NCI-H2196 treated with DMSO at 0.1 percent for 48 hours (cell line): ENCODE measurements at regions not wholly inside any gene's neighbourhood (a gene's known extent, or its start where the extent isn't known, plus 50 kb on each side); places are given as distances from the start of the nearest gene placed in this dataset.
"Not testable (repeated sequence)": the region's sequence is repeated elsewhere in the genome, so short reads cannot be mapped to it uniquely, and the experiment has no call there.

ENCODE experiments used
- DNase-seq: peaks from one replicate; lab custom pipeline; 2025; ENCODE audit not compliant: unreplicated experiment; lab: John Stamatoyannopoulos, UW

DNA sequence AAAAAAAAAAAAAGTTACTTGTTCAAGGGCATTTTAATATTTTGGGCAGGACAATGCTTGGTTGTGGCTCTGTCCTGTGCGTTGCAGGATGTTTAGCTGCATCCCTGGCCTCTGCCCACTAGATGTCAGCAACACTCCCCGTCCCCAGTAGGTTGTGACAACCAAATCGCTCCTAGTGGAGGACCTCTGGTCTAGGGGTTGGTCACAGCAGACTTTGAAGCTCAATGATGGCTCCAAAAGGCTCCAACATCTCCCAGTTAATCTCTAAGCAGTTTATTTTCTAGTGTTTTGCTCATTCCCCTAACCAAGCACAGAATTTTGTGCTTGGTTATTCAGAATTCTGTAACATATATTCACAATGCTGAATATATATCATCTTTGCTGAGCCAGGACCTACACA lies 67.0 kb downstream of the CHRNA1 start:
- DNase-seq: peak; percentile 48

- no peak for DNase-seq
Observed at GRCh38 chr2:174694920-174695319, 69.4 kb downstream of the CHRNA1 start.

- no peak for DNase-seq
Observed at GRCh38 chr2:174694196-174694878, 69.9 kb downstream of the CHRNA1 start.

DNA sequence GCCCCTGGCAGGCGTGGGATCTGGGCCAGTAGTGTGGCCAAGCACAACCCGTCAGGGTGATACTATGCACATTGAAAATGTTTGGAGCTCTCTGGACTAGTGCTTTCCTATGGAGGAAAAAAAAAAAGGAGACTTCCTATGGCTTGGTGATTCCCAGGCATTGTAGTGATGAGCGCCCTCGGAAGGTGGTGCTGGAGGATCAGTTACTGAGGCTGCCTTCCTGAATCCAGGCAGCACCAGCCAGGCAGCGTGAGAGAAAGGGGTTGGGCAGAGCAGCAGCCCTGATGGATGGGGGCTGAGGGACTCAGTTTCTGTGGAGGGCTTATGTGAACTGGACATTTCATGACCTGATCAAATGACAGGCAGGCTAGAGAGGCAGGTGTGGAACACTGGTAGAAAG lies 70.9 kb downstream of the CHRNA1 start:
- no peak for DNase-seq

- DNase-seq: no peak
Observed at GRCh38 chr2:174692256-174692919, 71.9 kb downstream of the CHRNA1 start.

- DNase-seq: no peak
Observed at GRCh38 chr2:174691201-174691779, 73.0 kb downstream of the CHRNA1 start.

DNA sequence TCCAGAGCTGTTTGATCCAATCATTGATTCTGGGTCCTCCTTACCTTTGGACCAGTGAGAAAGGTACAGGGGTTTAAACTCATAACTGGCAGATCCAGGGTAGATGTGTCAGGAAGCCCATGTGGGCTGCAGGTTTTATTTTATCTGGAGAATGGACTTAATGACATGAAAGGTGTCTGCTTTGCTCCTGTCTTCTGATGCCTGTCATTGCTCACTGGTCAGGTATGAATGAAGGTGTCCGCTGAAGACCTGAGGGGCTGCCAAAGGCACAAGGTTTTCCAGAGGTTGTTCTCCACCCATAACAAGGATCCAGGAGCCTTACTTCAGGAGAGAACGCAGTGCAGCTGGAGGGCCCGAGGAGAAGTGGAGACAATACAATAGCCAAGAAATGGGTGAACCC lies 74.2 kb downstream of the CHRNA1 start:
- DNase-seq: no peak

GRCh38 chr2:174688079-174688478 lies 76.2 kb downstream of the CHRNA1 start:
- no peak for DNase-seq

DNA sequence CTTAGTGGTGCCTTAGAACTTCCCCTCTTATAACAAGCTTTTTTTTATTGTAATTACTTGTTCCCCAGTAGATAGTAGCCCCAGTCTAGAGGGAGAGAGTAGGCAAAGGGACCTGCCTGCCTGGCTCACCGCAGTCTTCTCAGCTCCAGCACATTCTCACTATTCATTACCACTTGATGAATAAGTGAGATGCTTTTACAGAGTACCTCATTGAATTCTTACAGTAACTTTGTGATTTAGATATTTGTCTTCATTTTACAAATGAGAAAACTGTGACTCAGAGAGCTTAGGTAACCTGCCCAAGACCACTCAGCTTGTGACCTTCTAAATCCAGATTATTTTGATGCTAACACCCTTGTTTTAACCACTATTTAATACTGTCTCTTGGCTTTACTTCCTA lies 77.8 kb downstream of the CHRNA1 start:
- no peak for DNase-seq

- DNase-seq: no peak
Observed at GRCh38 chr2:174683392-174683759, 80.9 kb downstream of the CHRNA1 start.

GRCh38 chr2:174682578-174683391 lies 81.5 kb downstream of the CHRNA1 start:
- peak; percentile 49 for DNase-seq

GRCh38 chr2:174682007-174682577 lies 82.2 kb downstream of the CHRNA1 start:
- no peak for DNase-seq

- no peak for DNase-seq
Observed at GRCh38 chr2:174681099-174682006, 82.9 kb downstream of the CHRNA1 start.

DNA sequence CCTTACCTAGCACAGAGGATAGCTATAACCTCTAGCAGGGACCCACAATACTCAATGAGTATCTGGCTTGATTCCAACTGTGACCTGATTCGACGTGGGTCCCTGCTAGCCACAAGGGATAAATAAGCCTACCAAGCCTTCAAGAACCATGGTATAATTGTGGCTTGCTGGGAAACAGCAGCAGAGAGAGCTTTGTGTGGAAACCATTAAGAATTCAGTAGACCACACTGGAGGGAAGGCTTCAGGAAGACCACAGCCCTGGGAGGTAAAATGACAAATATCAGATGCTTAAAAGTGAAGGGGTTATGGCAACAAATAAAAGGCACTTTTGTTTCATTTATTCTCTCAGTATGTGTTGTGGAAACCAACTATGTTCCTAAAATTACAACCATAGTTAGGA lies 82.6 kb upstream of the WIPF1 start:
- DNase-seq: no peak

- DNase-seq: no peak
Observed at GRCh38 chr2:174678395-174678794, 80.8 kb upstream of the WIPF1 start.

- DNase-seq: no peak
Observed at GRCh38 chr2:174675615-174676014, 78.0 kb upstream of the WIPF1 start.

GRCh38 chr2:174673876-174674275 lies 76.3 kb upstream of the WIPF1 start:
- DNase-seq: no peak

DNA sequence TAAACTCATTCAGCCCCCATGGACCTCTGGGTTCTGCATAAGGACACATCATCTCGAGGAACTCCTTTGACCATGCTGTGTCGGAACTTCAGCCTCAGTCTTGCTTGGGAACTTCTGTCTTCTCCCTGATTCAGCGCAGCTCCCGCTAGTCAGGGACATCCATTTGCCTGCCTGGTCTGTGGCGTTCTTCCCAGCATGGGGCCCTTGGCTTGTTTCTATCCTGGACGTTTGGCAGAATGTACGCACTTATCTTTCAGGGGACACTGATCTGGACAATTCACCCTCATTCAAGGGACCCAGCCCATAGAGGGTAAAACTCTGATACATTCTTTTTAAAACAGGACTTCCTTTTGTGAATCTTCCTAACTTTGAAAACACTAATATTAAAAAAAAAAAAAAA lies 75.8 kb upstream of the WIPF1 start:
- no peak for DNase-seq

- DNase-seq: not testable (repeated sequence)
Observed at GRCh38 chr2:174671532-174671931, 73.9 kb upstream of the WIPF1 start.

DNA sequence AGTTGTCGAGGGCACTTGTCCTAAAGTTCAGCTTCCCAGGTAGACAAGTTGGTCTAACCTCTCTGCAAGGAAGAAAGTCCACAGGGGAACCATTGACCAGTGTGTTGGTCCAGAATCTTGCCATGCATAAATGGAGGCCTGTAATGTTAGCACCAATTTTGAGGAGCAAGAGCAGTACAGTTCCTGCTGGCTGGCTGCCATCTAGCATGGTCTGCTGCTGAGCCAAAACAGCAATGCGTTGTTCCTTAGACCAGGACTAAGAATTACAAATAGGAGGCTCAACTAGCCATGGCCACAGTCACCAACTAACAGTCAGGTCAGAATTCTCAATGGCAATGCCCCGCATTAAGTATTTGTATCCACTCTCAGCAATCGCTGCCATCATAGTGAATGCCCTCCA lies 72.8 kb upstream of the WIPF1 start:
- no peak for DNase-seq
